Posterior cingulate gyrus (tissue), 11 donors: ENCODE measurements at regions not wholly inside any gene's neighbourhood (a gene's known extent, or its start where the extent isn't known, plus 50 kb on each side); places are given as distances from the start of the nearest gene placed in this dataset.

ENCODE experiments used
- DNase-seq, 10 donors: peaks; one replicate each; pipeline versions ENCODE4 v3.0.0 to v3.0.0-alpha.2; 2020 to 2021; ENCODE audit warnings: mixed read lengths in 3 of 10
- intact Hi-C: fragments of 100-400 bp; cut with DNase I; formaldehyde crosslinking; loops from one replicate; pipeline ENCODE4 v1.15.1; 2023

DNA sequence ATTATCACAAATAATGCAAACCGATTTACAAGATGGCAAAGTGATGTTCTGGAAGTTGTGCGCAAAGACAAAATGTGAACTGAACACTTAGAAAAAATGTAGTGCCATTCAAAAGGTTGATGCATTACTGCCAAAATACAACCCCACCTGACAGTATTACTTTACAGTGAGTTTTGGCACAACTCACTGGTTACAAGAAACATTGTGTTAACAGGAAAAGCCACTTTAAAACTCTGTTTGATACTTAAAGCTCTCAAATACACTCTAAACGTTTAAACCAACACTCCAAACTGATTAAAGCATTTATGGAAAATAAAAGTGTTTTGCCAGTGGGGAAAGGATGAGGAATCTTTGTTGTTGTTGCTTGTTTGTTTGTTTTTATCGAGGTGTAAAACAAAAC is 173.4 kb upstream of the SATB2 start:
- intact Hi-C loops: no loop called here

DNA sequence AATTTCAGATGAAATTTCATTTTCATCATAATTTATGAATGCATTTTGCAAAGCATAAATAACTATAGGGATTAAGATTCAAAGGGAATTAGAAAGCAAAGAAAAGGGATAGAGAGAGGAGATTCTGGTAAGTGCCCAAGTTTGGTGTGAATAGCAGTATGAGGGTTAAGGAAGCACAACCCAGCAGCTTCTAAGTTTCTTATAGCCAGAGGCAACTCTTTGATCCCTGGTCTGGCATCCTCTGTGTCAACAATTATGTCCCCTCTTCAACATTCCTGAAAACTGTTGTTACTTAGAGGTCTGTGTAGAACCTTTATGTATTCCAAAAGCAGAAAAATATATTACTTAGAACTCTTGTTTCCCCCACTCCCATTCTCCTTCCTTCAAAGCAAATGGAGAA is 171.6 kb upstream of the SATB2 start:
- no peak for DNase-seq
- intact Hi-C loops: no loop called here

More for the DNA sequence above, 173.4 kb upstream of the SATB2 start:
- no peak for DNase-seq

DNA sequence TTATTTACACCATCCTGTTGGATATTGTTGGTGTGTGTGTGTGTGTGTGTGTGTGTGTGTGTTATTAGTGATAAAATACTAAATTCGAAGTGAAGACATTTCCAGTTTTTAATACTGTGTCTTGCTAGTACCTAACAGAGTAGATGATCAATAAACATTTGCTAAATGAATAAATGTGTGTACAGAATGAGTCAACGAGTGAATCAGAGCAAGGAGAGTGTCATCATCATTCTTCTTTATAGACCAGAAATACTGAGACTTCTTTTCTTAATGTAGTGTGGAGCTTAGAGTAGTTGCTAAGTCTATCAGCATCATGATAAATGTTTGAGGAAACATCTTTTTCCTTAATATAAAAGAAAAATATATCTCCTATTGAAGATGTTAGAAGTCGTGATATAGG is 169.7 kb upstream of the SATB2 start:
- intact Hi-C loops: no loop called here
- DNase-seq: no peak

DNA sequence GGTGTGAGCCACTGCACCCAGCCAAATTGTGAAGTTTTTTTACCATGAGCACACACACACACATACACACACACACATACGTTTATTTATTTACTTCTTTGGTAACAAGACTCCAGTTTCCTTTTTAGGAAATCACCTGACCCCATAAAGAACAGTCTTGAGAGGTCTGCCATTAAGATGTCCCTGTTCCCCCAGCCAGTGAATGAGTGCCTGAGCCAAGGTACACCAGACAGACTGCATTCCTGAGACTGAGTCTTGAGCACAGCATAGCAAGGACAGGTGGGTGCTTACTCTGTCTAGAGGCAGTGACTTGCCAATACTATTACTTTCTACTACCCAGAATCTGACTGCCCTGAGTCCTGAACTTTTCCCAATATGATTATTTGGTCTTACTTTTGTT is 167.2 kb upstream of the SATB2 start:
- intact Hi-C loops: no loop called here
- no peak for DNase-seq

DNA sequence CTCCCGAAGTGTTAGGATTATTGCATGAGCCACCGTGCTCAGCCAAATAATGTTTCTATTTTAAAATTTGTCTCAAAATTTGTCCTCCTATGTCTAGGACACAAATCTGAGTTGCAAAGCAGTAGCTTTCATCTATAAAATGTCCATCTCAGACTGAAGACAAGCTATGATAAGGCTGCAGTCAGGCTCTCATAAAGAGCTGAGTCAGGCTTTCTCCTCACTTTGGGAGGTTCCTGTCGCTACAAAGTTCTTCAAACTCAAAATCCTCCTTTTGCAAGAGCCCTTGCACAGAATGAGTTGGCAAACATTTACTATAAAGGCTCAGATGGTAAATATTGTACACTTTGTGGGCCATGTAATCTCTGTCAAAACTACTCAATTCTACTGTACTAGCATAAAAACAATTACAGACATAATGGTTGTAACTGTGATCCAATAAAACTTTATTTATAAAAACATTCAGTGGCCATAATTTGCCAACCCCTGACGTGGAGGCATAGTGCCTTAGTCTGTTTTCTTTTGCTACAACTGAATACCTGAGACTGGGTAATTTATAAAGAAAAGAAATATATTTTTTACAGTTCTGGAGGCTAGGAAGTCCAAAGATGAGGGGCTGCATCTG is 154.9 kb upstream of the SATB2 start:
- intact Hi-C loops: no loop called here
- DNase-seq: no peak

DNA sequence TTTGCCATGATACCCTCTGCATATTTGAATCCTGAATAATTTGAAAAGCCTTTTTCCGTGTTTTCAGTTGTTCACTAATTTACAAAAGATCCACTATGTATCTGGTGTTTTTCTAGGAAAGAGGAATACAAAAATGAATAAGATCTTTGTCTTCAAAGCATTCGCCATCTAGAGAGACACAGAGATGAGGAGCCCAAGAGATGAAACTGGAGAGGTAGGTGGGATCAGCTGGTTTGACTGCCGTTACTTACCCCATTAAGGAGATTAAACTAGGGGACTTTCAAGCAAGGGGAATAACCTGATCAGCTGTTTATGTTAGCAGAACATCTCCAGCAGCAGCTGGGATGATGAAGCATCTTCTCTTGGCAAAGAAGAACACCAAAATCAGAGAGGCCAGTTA is 150.2 kb upstream of the SATB2 start:
- DNase-seq: no peak
- intact Hi-C loops: no loop called here

DNA sequence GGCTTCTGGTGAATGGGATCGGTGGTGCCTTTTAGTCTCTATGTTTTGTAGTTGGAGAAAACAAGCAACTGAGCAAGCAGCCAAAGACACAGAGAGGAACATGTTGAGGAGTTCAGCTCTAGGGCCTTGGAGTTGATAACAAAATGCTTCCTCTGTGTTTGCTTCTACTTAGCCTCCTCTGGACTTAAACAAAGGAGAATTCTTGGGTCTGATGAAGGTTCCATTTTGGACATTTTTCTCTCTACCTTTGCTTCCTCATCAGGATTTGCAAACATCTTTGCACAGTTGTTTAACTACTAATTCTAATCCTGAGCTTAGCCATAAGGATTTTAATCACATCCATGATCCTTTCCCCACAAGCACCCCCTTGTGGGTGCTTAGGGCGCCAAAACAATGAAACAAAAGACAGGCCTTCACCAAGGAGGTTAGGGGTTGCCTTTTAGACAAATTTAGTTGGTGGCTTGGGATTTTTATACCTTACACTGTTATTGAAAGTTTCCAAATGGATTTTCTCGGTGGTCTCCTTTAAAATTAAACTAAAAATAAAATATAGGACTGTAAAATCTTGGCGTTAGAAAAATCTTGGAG is 148.5 kb upstream of the SATB2 start:
- intact Hi-C loops: no loop called here

DNA sequence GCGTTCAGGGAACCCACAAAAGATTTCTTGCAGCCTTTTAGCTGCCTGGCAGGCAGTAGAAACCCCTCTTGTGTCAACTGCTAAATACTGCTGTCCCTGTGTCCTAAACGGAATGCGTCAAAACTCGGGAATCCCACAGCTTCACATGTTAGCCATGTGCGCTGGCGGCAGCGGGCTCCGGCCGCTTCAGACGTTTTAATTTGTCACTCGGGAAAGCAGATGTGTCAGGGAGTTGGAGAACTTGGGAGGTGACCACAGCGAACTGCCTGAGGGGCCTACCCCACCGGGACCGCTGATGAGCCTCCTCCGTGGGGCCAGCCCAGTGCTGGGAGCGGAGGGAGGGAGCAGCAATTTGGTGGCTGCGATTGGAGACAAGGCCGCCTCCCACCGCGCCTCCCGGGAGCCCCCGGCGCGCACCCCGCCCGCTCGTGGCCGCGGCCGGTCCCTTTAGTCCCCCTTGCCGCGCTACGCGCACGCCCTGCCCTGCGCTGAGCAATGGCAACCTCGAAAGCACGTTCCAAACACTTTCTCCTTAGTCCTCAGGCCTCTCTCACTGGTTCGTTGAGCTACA is 146.1 kb upstream of the SATB2 start:
- intact Hi-C loops: no loop called here
- DNase-seq: peak in 2 of 10 donors; percentile 68 to 85

More for the DNA sequence above, 148.5 kb upstream of the SATB2 start:
- no peak for DNase-seq

DNA sequence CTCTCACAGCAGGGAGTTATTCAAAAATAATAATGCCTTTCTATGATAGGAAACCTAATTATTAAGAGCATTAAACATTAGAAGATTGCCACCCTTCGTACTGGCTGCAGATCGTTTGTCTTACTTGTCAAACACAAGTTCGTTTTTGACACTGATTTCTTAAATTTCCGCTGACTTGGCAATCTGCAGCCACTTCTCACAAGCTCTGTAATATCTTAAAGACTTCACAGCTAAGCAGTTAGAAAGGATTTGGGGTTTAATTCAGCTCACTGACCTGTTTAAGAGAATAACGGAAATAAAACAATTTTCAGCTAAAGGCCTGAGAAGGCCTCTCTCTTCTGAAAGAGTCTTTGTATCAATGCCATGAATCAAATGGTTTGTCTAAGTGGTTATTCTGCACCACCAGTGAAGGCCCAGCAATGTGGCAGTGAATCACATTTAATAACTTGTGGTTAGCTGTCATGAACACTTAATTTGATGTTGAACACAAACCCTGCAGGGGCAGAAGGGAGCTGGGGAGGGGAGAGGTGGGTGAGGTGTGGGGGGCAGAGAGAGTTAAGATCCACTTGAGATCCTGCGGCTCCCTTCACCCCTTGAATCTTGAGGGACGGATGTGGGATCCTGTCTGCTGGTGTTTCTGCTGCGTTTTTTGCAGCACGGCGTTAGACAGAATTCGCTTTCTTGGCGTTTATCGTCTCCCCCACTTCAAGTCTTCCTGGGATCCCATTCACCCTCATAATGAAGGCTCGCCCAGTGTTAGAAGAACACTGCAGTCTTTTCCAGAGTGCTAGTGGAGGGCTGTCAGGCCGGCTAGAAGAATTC is 145.4 kb upstream of the SATB2 start:
- intact Hi-C loops: no loop called here
- no peak for DNase-seq

DNA sequence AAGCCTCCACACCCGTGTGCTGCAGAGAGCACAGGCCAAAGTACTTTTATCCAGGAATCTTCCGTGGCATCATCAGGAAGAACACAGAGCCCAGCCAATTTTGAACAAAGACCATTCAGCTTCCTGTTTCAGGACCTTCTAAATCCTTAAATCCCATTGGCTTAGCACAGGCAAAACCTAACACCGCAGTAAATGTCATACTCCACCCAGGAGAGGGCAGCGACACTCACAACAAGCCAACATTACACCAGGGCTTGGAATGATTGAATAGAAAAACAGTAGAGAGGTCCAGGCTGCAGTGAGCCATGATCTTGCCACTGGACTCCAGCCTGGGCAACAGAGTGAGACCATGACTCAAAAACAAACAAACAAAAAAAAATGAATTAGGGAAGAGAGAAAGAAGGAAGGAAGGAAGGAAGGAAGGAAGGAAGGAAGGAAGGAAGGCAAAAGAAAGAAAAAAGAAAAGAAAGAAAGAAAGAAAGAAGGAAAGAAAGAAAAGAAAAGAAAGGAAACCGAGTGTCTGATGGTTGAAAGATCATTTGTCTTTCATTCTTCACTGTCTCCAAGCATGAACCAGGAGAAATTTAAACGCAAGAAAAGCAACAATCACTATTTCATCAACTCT is 144.6 kb upstream of the SATB2 start:
- intact Hi-C loops: no loop called here
- peak in 2 of 10 donors; percentile 7 to 79 for DNase-seq

DNA sequence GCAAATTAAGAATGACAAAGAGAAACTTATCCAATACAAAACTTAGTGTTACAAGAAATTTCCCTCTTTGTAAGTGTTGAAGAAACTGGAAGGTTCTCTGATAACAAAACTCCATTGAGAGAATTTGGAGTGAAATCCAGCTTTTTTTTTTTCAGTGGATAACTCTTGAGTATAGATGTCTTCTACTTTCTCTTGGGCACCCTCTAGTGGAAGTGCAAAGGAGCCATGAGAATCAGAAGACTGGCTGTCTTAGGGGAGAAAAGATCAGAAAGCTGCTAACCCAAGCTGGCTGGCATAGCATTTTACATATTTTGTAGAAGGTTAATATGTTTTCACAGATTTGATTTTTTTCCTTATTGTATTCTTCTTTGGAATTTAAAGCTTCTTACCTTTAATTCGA is 138.8 kb upstream of the SATB2 start:
- no peak for DNase-seq
- intact Hi-C loops: no loop called here

DNA sequence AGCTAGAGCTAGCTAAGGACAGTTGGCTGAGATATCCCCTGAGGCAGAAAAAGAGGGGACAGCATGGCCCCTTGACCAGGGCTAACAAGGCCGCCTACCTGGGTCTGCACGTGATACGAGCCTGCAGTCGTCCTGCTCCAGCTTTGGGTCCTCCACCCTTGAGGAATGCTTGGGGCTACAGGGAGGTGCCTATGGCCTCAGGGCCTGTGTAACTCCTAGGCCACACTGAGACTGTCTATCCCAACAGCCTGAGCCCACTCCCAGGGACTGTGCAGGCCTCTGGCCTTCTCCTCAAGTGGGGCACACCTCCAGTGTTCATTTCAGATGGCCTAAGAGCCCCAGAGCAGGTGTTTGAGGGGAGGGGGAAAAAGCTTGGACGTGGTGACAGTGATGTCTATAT is 136.7 kb upstream of the SATB2 start:
- intact Hi-C loops: no loop called here
- DNase-seq: peak in 1 of 10 donors; percentile 65

DNA sequence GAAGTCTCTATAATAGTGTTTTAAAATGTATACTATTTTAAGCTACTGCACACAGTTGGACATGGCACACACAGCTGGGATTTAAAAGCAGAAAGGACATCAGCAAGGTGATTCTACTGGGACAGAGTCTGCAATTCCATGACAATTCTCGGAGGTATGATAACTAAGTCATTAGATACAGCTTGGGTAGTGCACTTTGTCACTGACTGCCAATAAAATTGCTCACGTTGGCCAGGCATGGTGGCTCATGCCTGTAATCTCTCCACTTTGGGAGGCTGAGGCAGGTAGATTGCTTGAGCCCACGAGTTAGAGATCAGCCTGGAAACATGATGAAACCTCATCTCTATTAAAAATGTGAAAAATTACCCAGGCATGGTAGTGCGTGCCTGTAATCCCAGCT is 134.1 kb upstream of the SATB2 start:
- no peak for DNase-seq
- intact Hi-C loops: no loop called here

DNA sequence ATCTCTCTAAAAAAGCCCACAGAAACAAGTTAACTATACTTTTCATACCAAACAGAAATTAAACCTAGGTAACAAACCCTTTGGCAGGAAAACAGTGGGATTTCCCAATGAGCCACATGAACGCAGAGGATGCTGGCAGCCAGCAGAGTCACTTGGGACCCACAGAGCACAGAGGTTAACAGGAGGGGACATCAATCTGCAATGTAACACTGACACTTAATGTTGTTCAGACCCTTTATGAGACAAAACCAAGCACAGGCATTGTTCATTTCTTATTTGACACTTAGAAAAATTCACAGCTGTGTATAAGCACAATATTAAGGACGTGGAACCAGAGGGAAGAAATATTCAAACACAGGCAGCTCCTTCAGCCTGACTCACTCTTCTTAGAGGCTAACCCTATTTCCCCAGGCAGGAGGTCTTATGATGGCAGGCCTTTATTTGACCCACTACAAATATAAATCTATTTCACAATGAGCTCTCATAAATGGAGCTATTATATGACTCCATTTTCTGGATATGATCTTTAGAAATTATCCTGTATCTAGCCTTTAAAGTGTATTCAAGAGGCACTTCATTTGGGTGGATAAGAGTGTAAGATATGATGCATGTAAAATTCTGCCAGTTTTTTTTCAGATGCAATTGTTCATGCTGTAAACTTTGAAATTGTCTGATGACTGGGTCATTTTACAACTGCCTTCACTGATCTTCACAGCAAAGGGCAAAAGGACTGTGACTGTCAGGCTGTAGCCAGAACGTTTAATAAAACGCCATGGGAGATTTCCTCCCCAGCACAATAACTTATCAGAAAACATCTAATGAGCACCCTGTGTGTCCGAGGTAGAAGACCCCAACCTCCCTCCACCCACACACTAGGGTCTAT is 132.8 kb upstream of the SATB2 start:
- intact Hi-C loops: no loop called here
- no peak for DNase-seq

DNA sequence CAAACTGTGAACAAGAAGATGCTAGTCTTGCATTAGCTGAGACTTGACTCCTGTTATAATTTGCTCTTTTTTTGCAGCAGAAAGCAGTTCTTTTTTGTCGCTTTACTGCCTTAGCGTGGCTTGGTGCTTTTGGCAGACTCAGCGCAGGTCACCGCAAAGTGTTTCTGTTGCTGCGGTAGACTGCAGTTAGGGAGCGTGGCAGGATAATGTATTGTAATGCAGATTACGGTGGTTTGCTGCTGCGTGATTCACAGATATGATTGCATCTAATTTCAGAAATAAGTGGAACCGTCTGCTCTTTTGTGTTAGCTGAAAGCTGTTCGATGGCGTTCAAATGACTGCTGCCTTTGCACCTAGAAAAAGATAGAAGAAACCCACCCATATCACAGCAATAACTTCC is 131.6 kb upstream of the SATB2 start:
- no peak for DNase-seq
- intact Hi-C loops: loop anchor here (10.0 kb wide), 1 partner anchor 115 kb away; no protein-coding TSS in a partner anchor

DNA sequence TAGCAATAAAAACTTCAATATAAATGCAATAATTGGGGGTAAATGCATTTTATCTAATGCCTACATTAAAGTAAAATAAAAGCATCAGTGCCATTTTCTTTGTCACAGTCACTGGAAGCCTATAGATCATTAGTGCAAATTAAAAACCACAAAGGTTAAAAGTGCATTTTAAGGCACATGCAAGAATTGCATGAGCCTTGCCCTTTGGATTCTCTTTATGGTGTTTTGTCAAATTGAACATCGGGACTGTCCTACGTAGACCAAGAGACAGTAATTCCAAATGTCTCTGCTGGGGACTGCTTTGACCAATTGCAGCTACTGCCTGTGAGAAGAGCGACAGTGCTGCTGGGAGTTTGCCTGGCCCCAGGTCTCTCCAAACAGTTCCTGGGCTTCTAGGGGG is 130.3 kb upstream of the SATB2 start:
- intact Hi-C loops: loop anchor here (10.0 kb wide), 1 partner anchor 113 kb away; no protein-coding TSS in a partner anchor
- no peak for DNase-seq

DNA sequence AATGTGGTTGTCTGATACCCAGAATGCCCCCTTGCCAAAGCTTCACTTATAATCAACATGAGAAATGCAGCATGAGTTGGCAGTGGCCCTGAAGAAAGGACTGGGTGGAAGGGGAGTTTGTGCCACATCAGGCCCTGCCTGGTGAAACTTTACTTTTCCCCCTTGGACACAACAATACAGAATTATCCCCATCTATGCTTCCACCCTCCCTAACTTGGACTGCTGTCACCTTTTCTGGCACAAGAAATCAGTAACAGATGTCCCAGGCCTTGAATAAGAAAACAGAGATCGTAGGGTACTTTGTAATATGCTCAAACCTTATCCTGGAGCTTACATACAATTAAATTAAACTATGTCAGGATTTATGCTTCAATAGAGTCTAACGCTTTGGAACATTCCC is 128.9 kb upstream of the SATB2 start:
- DNase-seq: no peak
- intact Hi-C loops: loop anchor here (10.0 kb wide), 1 partner anchor 112 kb away; no protein-coding TSS in a partner anchor

DNA sequence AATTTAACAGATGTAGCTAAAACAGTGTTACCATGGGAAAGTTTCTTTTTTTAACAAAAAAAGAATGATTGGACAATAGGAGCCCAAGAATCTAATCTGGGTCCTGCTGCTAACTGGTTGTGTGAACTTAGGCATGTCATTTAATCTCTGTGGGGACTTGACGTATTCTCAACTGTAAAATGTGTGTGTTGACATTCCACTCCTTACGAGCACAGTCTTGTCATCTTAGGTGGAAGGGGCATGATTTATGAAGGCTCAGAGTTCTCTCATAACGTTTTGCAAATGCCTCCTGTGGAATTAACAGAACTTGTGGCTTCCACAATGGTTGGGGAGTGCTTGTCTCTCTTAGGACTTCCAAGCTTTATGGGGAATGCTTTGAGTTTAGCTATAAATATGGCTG is 125.9 kb upstream of the SATB2 start:
- intact Hi-C loops: loop anchor here (10.0 kb wide), 1 partner anchor 109 kb away; no protein-coding TSS in a partner anchor
- DNase-seq: no peak

DNA sequence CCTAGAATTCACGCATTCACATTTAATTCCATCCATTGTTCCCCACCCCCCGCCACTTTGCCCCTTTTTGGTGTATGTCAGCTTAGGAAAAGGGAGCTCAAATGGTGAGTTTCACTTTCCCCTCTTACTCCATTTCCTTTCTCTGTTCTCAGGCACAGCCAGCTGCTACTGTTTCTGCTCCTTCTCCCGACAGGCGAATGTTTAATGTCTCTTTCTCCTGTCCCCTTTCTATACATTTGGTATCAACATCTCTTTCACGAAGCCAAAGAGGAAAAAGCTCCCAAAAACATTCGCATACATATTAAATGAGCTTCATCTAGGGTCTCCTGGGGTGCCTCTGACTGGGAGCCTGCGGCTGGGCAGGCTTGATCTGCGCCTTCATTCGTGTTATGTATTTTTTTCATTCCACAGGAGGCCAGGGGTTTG is 124.2 kb upstream of the SATB2 start:
- intact Hi-C loops: loop anchor here (10.0 kb wide), 1 partner anchor 107 kb away; no protein-coding TSS in a partner anchor
- DNase-seq: no peak

DNA sequence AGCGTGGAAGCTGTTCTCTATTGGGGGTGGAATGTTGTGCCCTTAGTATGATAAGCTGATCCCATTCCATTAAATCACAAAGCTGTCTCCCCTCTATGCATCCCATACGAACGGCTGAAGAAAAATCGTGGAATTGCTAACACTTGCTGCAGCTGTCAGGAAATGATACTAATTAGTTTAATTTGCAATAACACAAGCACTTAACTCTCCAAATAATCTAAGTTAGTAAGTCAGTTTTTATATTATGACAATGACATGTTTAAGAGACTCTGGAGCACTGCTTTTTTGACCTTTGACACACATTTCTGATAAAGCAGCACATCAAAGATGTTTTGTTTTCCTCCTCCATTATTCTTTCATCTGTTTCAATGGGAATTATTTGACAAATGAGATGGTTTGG is 123.7 kb upstream of the SATB2 start:
- no peak for DNase-seq
- intact Hi-C loops: loop anchor here (10.0 kb wide), 1 partner anchor 107 kb away; no protein-coding TSS in a partner anchor
